H1 (cell line): ENCODE measurements at regions not wholly inside any gene's neighbourhood (a gene's known extent, or its start where the extent isn't known, plus 50 kb on each side); places are given as distances from the start of the nearest gene placed in this dataset.

Experiments
- CTCF ChIA-PET: fragments of 300-600 bp; sonication (Branson Sonifier 250); formaldehyde crosslinking; loops from one replicate; lab custom pipeline; 2021; ENCODE audit not compliant: partially characterized antibody; lab: Charles Lee
- POLR2A ChIA-PET: fragments of 300-600 bp; sonication (Branson Sonifier 250); formaldehyde crosslinking; loops from one replicate; lab custom pipeline; 2021; ENCODE audit warnings: inconsistent platforms; ENCODE audit not compliant: partially characterized antibody; lab: Charles Lee
- DNase-seq, 2 experiments: peaks; one replicate each; pipeline versions ENCODE4 v3.0.0 to v3.0.0-alpha.2; 2010 to 2022; ENCODE audit warnings: low spot score in 2 of 2, low read depth in 1 of 2, mixed read lengths in 1 of 2
- FAIRE-seq: peaks from 2 replicates; lab custom pipeline; 2011; peaks lifted over from hg19 to GRCh38; lab: Jason Lieb, UNC
- H2AFZ ChIP-seq: 2 replicates; pipeline ENCODE4 v1.8.1; 2012; ENCODE audit warnings: low read length, inconsistent platforms
- H2AK5ac ChIP-seq: 2 replicates; pipeline ENCODE4 v1.6.1; 2013; ENCODE audit warnings: low read depth, low read length
- H2BK120ac ChIP-seq: replicated peaks from 2 replicates; pipeline ENCODE3; 2013; ENCODE audit warnings: low read depth, low read length, inconsistent platforms
- H2BK12ac ChIP-seq: 2 replicates; pipeline ENCODE4 v1.6.1; 2013; ENCODE audit warnings: low read depth, low read length
- H2BK15ac ChIP-seq: 2 replicates; pipeline ENCODE4 v1.6.1; 2013; ENCODE audit warnings: low read length
- H2BK20ac ChIP-seq: 2 replicates; pipeline ENCODE4 v1.6.1; 2013; ENCODE audit warnings: low read length
- H2BK5ac ChIP-seq: 2 replicates; pipeline ENCODE4 v1.6.1; 2013; ENCODE audit warnings: low read depth, low read length
- H3K14ac ChIP-seq: 2 replicates; pipeline ENCODE4 v1.6.1; 2013; ENCODE audit warnings: inconsistent platforms; ENCODE audit not compliant: insufficient read length
- H3K18ac ChIP-seq: 2 replicates; pipeline ENCODE4 v1.6.1; 2013; ENCODE audit warnings: low read length; ENCODE audit errors: extremely low read depth
- H3K23ac ChIP-seq: 2 replicates; pipeline ENCODE4 v1.6.1; 2013; ENCODE audit warnings: inconsistent platforms; ENCODE audit not compliant: insufficient read length
- H3K23me2 ChIP-seq: 2 replicates; pipeline ENCODE4 v1.6.1; 2013; ENCODE audit warnings: low read depth, low read length
- H3K27ac ChIP-seq: 2 replicates; pipeline ENCODE4 v1.6.1; 2011; ENCODE audit warnings: low read depth, low read length, inconsistent platforms
- H3K27me3 ChIP-seq, 4 experiments: replicated peaks in 1 of 4; 1 replicate in 1 of 4; 2 replicates in 3 of 4; pipeline versions ENCODE4 v1.6.1 to v1.8.1; 2011 to 2013; ENCODE audit warnings: low read length in 3 of 4, mild to moderate bottlenecking in 3 of 4, inconsistent platforms in 2 of 4, mixed read lengths in 2 of 4, moderate library complexity in 1 of 4; ENCODE audit not compliant: control insufficient read depth in 3 of 4, insufficient read depth in 3 of 4; ENCODE audit errors: extremely low read depth in 1 of 4
- H3K36me3 ChIP-seq, 4 experiments: 2 replicates each; pipeline versions ENCODE4 v1.6.1 to v1.8.1; 2011 to 2013; ENCODE audit warnings: mild to moderate bottlenecking in 4 of 4, low read length in 3 of 4, moderate library complexity in 2 of 4, control low read depth in 1 of 4, inconsistent platforms in 1 of 4; ENCODE audit not compliant: insufficient read depth in 4 of 4, control insufficient read depth in 2 of 4
- H3K4ac ChIP-seq: replicated peaks from 2 replicates; pipeline ENCODE3; 2013; ENCODE audit warnings: low read length, low read depth, mixed read lengths, inconsistent platforms; ENCODE audit not compliant: insufficient read length
- H3K4me1 ChIP-seq, 4 experiments: replicated peaks in 1 of 4; 1 replicate in 1 of 4; 2 replicates in 3 of 4; pipeline versions ENCODE4 v1.6.1 to v1.8.1; 2011 to 2013; ENCODE audit warnings: low read length in 3 of 4, inconsistent platforms in 2 of 4, mixed read lengths in 1 of 4; ENCODE audit not compliant: insufficient read depth in 4 of 4, control insufficient read depth in 3 of 4
- H3K4me2 ChIP-seq, 2 experiments: 2 replicates each; pipeline versions ENCODE4 v1.6.1 to v1.8.1; 2011 to 2013; ENCODE audit warnings: low read depth in 2 of 2, low read length in 2 of 2, control low read depth in 1 of 2, inconsistent platforms in 1 of 2, mild to moderate bottlenecking in 1 of 2; ENCODE audit not compliant: insufficient read depth in 1 of 2
- H3K4me3 ChIP-seq, 4 experiments: fragments of 200-600, 300-600 bp in 1 of 4; sonication (generic), shearing (Covaris generic), sonication (Bioruptor Twin) in 1 of 4; 2 replicates each; pipeline versions ENCODE4 v1.5.1 to v1.8.1; 2011 to 2016; ENCODE audit warnings: low read length in 4 of 4, low read depth in 3 of 4, control low read depth in 2 of 4, inconsistent platforms in 2 of 4, mild to moderate bottlenecking in 2 of 4, mixed read lengths in 1 of 4, moderate library complexity in 1 of 4; ENCODE audit not compliant: insufficient read depth in 2 of 4; ENCODE audit errors: extremely low read depth in 1 of 4
- H3K56ac ChIP-seq: replicated peaks from 2 replicates; pipeline ENCODE3; 2013; ENCODE audit warnings: low read depth, mild to moderate bottlenecking, mixed read lengths, low read length, inconsistent platforms; ENCODE audit not compliant: insufficient read length
- H3K79me1 ChIP-seq: 2 replicates; pipeline ENCODE4 v1.6.1; 2013; ENCODE audit warnings: low read depth, low read length, control low read depth
- H3K79me2 ChIP-seq, 2 experiments: 2 replicates each; pipeline versions ENCODE4 v1.6.1 to v1.8.1; 2012 to 2013; ENCODE audit warnings: low read length in 2 of 2, mild to moderate bottlenecking in 2 of 2, inconsistent platforms in 1 of 2; ENCODE audit not compliant: insufficient read depth in 2 of 2, control insufficient read depth in 1 of 2
- H3K9ac ChIP-seq, 4 experiments: replicated peaks in 1 of 4; 1 replicate in 1 of 4; 2 replicates in 3 of 4; pipeline versions ENCODE4 v1.6.1 to v1.8.1; 2011 to 2013; ENCODE audit warnings: low read depth in 3 of 4, low read length in 3 of 4, control low read depth in 2 of 4, mild to moderate bottlenecking in 2 of 4, moderate library complexity in 2 of 4, inconsistent platforms in 1 of 4; ENCODE audit errors: extremely low read depth in 1 of 4
- H3K9me3 ChIP-seq, 2 experiments: 2 replicates each; pipeline versions ENCODE4 v1.6.1 to v1.8.1; 2012 to 2013; ENCODE audit warnings: mild to moderate bottlenecking in 2 of 2, moderate library complexity in 2 of 2, control low read depth in 1 of 2, inconsistent platforms in 1 of 2, low read depth in 1 of 2, low read length in 1 of 2, mixed read lengths in 1 of 2; ENCODE audit not compliant: insufficient read depth in 2 of 2
- H4K20me1 ChIP-seq, 2 experiments: replicated peaks in 1 of 2; 2 replicates each; pipeline versions ENCODE3 to v1.8.1; 2011 to 2013; ENCODE audit warnings: inconsistent platforms in 2 of 2, low read length in 2 of 2, mild to moderate bottlenecking in 1 of 2; ENCODE audit not compliant: insufficient read depth in 2 of 2, control insufficient read depth in 1 of 2
- H4K5ac ChIP-seq: 2 replicates; pipeline ENCODE4 v1.6.1; 2013; ENCODE audit warnings: low read length, low read depth, mixed read lengths, inconsistent platforms; ENCODE audit not compliant: insufficient read length
- H4K8ac ChIP-seq: 2 replicates; pipeline ENCODE4 v1.8.0; 2013; ENCODE audit warnings: mild to moderate bottlenecking, moderate library complexity, low read length, inconsistent platforms; ENCODE audit not compliant: insufficient read depth; ENCODE audit errors: extremely low read depth
- H4K91ac ChIP-seq: replicated peaks from 2 replicates; pipeline ENCODE3; 2013; ENCODE audit warnings: low read length, mixed read lengths, inconsistent platforms; ENCODE audit not compliant: insufficient read length
- RNF2 ChIP-seq: fragments of 200-900, 300-1000 bp; sonication (generic); IDR thresholded peaks from 2 replicates; pipeline ENCODE4 v1.7.1; 2016; ENCODE audit warnings: borderline replicate concordance, low read depth, mild to moderate bottlenecking, antibody characterized with exemption, low read length; ENCODE audit not compliant: poor library complexity, severe bottlenecking; ENCODE audit errors: missing control alignments
- SAP30 ChIP-seq: fragments of 300-600 bp; sonication (generic); IDR thresholded peaks from 2 replicates; pipeline ENCODE4 v1.7.1; 2012; ENCODE audit warnings: low read length, moderate library complexity, mild to moderate bottlenecking, inconsistent platforms; ENCODE audit not compliant: insufficient read depth, insufficient replicate concordance
- SIN3A ChIP-seq, 2 experiments: IDR thresholded peaks in 1 of 2; conservative IDR thresholded peaks in 1 of 2; 2 replicates each; pipeline ENCODE4 v1.6.1; 2011 to 2012; ENCODE audit warnings: low read length in 2 of 2, improper control_type of control experiment in 1 of 2, low read depth in 1 of 2, mild to moderate bottlenecking in 1 of 2
- WGBS, 2 experiments: shearing (Covaris generic) in 1 of 2; methylation state at CpG; one replicate each; pipeline versions ENCODE4 v1.1.6 to v1.1.7; 2013 to 2015; ENCODE audit warnings: low lambda C conversion rate in 2 of 2, mixed read lengths in 2 of 2, inconsistent platforms in 1 of 2, low coverage in 1 of 2, missing lambda C conversion rate in 1 of 2; ENCODE audit not compliant: insufficient replicate concordance in 2 of 2, insufficient coverage in 1 of 2, insufficient read length in 1 of 2; ENCODE audit errors: extremely low coverage in 1 of 2, missing lambda C conversion rate in 1 of 2; 5-methylcytosine and 5-hydroxymethylcytosine counted together

- DNase-seq (no peak), FAIRE-seq (no peak)
- Histone ChIP-seq H2BK15ac (peak overlapping the region; percentile 97; the same call in 1 of the 2 replicates), H3K79me2 (no peaks in the 10 kb centered on the region), H3K9me3 (no peaks in the 10 kb centered on the region), H3K4ac (peak overlapping the region; percentile 24), H3K56ac (no peak overlapping the region), H2AFZ (no peak overlapping the region), H3K36me3 (no peaks in the 10 kb centered on the region), H3K14ac (no peak overlapping the region), H4K91ac (peak overlapping the region; percentile 87), H2BK120ac (peak overlapping the region; percentile 30), H3K4me2 (peak overlapping the region; percentile 83 to 87), H3K9ac (no peak overlapping the region; a peak in 2 of 7 replicates), H3K18ac (peak overlapping the region; percentile 93), H3K4me1 (peaks cover 11 to 23% (median 16%) of the 10 kb centered on the region in 4 experiments; a peak in 6 of 7 replicates), H3K27ac (peak overlapping the region; percentile 89; the same call in 1 of the 2 replicates), H3K27me3 (no peaks in the 10 kb centered on the region), H2BK20ac (peak overlapping the region; percentile 88), H3K79me1 (no peaks in the 10 kb centered on the region), H3K23me2 (peaks cover 8% of the 10 kb centered on the region), H3K23ac (no peak overlapping the region), H4K8ac (no peak overlapping the region), H3K4me3 (peak overlapping the region in 2 of 4 experiments; percentile 27 to 61; a peak in 2 of 8 replicates), H2BK12ac (peak overlapping the region; percentile 95), H2BK5ac (peak overlapping the region; percentile 94; the same call in 1 of the 2 replicates), H4K5ac (peak overlapping the region; percentile 61), H4K20me1 (no peaks in the 10 kb centered on the region), H2AK5ac (peak overlapping the region; percentile 89; the same call in 1 of the 2 replicates)
- no peak for TF ChIP-seq SIN3A (conservative IDR thresholded peaks at IDR 0.05 in 1 of 2, IDR thresholded peaks at IDR 0.05 in 1 of 2; ENCODE audit: low read depth in 1 of 2, low read length in 2 of 2)
- TF ChIP-seq RNF2 = no peak
- no peak for TF ChIP-seq SAP30
- ChIA-PET CTCF (interaction anchor here (0.8 to 4.7 kb wide), 16 partner anchors 8 to 425 kb away, joined by 3 to 42 read pairs (median 4); partner anchors contain the start of gene SSBP2), POLR2A (interaction anchor here (1.0 to 8.0 kb wide), 15 partner anchors 12 to 427 kb away, joined by 3 to 157 read pairs (median 5); partner anchors contain the start of genes ATG10, RPS23 and SSBP2)
- 55% methylated on average over 6 of the region's 6 CpGs; no CpG with 5 or more reads in 1 of the 2 experiments for WGBS, 2 experiments
Observed at GRCh38 chr5:81850501-81851357, 99.8 kb upstream of the SSBP2 start.
